Jurkat, Clone E6-1 (cell line): ENCODE measurements at regions not wholly inside any gene's neighbourhood (a gene's known extent, or its start where the extent isn't known, plus 50 kb on each side); places are given as distances from the start of the nearest gene placed in this dataset.

ENCODE experiments used
- DNase-seq: peaks from one replicate; pipeline ENCODE4 v3.0.0-alpha.2; 2011; ENCODE audit warnings: low read depth, low spot score
- H3K4me3 ChIP-seq: 2 replicates; pipeline ENCODE4 v1.5.1; 2011; ENCODE audit warnings: mild to moderate bottlenecking, low read length, control low read depth, moderate library complexity

DNA sequence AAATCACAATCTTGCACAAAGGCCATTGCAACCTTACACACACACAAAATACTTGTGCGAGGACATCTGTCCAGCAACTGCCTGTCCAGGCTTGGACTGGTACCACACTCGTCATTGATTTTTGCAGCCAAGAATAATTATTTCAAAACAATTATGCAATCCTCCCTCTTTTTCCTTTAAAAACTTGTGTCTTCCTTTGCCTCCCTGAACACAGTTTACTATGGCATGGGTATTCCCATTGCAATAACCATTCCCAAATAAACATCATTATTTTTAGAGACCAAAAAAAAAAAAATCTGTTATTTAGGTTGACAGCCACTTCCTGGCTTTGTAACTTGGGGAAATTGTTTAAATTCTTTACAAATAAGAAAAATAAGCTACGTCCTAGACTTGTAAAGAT, 54.0 kb downstream of the C11orf91 start:
- no peak for DNase-seq
- H3K4me3 ChIP-seq = no peak overlapping the region

DNA sequence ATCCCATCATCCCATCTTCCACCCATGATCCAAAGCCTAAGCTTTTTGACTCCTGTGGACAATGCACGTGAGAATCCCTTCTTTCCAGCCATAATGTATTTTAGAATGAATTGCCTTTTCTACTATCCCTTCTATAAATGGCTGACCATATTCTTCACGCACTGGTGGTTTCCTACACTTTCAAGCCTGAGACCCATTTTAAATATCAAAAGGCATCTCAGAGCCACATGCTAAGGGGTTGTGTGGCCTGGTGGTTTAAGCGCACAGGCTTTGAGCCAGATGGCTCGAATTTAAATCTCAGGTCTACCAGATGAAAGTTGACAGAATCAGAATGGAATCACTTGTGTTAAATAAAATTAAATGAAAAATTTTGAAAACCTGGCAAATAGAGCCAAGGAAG, 54.5 kb downstream of the C11orf91 start:
- H3K4me3 ChIP-seq = no peak overlapping the region

DNA sequence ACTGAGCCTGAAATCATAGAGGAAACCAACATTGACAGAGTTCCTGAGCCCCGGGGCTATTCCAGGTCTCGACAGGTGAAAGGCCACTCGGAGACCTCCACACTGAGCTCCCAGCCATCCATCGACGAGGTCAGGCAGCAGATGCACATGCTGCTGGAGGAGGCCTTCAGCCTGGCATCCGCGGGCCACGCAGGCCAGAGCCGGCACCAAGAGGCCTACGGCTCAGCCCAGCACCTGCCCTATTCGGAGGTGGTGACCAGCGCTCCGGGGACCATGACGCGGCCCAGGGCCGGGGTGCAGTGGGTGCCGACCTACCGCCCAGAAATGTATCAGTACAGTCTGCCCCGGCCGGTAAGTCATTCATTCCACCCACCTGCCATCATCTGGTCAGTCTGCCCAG, 54.9 kb downstream of the C11orf91 start:
- no peak overlapping the region for H3K4me3 ChIP-seq
- DNase-seq = no peak

More for the DNA sequence above, 54.5 kb downstream of the C11orf91 start:
- DNase-seq = no peak

DNA sequence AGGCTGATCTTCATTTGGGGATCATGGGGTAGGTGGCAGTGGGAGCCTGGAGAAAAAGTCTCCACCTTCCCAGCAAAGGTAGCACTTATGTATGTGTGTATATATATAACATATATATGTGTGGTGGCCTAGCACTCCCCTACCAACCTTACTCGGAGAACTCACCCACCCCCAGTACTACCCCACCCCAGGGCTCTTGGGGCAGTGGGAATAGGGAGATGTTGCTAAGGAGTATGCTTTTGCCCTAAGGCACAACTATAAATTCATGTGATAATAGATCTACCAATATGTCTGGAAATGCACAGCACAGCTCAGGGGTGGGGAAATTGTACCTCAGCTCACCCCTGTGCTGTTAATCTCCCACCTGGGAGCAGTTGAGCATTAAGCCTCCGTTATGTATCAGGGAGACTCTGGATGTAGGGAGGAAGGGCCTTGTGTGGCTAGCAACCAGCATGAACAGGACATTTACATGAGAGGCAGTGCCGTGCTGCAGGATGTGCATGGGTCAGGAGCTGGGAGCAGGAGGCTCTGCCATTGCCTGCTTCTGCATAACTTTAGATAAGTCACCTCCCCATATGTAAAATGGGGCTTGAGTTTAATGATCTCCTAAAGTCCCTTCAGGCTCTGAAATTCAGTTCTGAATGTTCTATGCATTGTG, 57.3 kb downstream of the C11orf91 start:
- no peak for DNase-seq
- H3K4me3 ChIP-seq = no peak overlapping the region

GRCh38 chr11:33642461-33643166, 58.0 kb downstream of the C11orf91 start:
- no peak for DNase-seq
- H3K4me3 ChIP-seq = no peak overlapping the region

DNA sequence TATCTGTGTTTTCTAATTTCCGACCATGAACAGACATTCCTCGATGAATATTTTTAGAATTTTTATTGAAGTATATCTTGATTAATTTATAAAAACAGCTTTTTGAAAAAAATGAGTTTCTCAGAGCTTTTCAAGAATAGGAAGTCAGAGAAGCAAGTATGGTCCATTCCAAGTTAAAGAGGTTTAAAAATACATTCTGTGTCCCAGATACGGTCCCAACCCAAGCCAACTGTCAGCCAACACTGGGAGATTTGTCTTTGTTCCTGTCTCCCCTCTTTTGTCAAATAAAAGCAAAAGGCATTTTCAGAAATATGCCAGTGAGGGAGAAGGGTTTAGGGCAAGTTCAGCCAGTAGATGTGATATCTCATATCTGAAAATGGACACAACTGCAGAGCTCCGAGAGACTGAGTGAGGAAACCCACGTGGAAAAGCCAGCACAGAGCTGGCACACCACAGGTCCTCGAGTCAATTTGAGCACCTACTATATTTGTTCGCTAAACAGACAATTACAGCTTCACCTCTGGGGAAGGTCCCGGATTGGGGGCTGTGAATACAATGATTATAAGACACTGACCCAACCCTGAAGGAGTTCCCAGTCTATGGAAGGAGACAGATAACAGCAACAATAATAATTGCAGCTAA, 59.8 kb downstream of the C11orf91 start:
- DNase-seq = no peak
- H3K4me3 ChIP-seq = no peak overlapping the region

DNA sequence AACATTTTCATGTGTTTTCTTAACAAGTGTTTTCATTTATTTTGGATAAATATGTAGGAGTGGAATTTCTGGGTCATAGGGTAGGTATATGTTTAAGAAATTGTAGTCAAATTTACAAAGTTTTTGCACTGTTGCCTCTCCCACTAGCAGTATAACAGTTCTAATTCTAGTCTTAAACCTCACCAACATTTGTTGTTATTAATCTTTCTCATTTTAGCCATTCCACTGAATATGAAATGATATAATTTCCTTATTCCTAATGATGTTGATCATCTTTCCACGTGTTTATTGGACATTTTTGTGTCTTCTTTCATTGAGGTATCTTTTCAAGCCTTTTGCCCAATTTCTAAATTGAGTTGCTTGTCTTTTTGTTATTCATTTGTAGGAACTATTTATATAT, 62.0 kb downstream of the C11orf91 start:
- no peak for DNase-seq
- H3K4me3 ChIP-seq = no peak overlapping the region

DNA sequence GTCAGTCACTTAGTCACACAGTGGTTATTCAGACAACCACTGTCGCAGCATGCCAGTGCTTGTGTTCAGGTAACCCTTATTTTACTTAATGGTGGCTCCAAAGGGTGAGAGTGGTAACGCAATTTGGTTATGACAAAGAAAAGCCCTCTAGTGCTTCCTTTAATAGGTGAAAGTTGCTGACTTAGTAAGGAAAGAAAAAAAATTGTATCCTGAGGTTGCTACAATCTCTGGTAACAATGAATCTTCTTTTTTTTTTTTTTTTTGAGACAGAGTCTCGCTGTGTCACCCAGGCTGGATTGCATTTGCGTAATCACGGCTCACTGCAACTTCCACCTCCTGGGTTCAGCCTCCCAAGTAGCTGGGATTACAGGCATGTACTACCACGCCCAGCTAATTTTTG, 64.5 kb downstream of the C11orf91 start:
- no peak for DNase-seq
- H3K4me3 ChIP-seq = no peak overlapping the region

- no peak overlapping the region for H3K4me3 ChIP-seq
- DNase-seq = no peak
Measured at GRCh38 chr11:33635161-33635560, 65.5 kb downstream of the C11orf91 start.

DNA sequence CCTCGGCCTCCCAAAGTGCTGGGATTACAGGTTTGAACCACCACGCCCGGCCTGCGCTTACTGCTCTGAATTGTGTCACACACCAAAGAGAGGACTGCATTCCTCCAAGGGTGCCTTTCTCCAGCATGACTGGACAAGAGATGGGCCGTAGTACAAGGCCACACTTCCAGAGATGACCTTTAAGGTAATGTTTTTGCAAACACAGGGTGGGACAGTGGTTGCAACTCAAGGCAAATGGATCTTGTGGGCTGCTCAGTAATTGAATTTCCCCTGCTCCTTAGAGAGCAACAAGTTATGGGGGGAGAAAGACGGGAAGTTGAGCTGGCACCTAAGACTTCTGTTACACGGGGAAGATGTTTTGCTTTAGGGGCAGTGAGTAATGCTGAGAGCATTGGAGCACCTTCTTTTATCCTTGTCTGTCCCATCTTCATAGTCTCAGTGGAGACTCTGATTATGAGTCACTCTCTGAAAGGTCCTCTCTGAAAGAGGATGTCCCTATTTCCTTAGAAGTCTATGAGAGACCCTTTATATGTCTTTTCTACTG, 66.3 kb downstream of the C11orf91 start:
- H3K4me3 ChIP-seq = no peak overlapping the region
- DNase-seq = no peak

DNA sequence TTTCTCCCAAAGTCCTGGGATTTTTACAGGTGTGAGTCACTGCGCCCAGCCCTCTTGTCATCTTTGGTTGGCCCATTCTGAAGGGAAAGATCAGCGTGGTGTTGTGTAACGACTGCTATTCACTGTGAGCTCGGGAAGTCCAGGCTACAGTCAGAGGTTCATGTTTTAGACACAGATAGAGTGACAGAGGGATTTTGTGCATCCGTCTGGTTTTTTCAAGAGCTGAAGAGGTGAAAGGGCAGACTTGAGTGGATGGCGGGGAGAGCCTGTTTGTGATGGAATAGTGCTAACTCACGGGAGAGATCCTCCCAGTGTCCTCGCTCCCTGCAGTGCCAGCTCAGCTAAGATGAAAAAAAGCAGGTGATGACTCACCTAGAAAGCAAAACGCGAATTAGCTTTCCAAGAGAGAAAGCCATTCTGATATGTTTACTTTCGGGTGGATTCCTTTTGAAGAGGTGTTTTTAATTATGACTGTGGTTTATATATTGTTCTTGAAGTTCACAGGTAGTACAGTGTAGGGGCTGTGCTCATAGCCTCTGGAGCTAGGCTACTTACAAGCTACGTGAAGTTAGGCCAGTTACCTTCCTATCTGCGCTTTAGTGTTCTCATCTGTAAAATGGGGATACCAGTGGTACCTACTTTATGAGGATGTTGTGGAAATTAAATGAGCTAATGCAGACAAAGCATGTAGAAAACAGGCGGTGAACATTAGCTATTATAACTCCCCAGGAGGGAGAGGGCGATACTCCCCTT, 67.2 kb downstream of the C11orf91 start:
- H3K4me3 ChIP-seq = no peak overlapping the region
- DNase-seq = no peak

- H3K4me3 ChIP-seq = no peak overlapping the region
- no peak for DNase-seq
Measured at GRCh38 chr11:33631749-33632091, 68.9 kb downstream of the C11orf91 start.

- H3K4me3 ChIP-seq = no peak overlapping the region
- no peak for DNase-seq
Measured at GRCh38 chr11:33630936-33631748, 69.5 kb downstream of the C11orf91 start.

DNA sequence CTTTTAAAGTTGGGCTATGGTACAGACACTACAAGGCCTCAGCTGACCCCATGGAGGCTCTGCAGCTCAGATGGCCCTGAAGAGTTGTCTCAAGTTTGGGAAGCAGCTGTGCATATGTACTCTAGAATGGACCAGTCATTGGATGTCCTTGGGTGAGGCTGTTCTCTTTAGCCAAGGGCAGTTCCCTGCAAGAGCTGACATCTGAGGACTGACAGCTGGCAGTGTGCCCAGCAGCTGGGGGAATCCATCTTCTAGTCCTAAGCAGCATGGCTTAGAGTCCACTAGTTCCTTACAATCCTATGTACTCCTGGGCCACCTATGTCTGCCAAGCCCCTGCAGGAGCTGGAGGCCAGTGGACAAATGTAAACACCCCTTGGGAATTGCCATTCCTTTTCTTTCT, 76.5 kb downstream of the C11orf91 start:
- no peak overlapping the region for H3K4me3 ChIP-seq
- no peak for DNase-seq

- DNase-seq = no peak
- H3K4me3 ChIP-seq = no peak overlapping the region
Measured at GRCh38 chr11:33622806-33623205, 77.8 kb downstream of the C11orf91 start.

DNA sequence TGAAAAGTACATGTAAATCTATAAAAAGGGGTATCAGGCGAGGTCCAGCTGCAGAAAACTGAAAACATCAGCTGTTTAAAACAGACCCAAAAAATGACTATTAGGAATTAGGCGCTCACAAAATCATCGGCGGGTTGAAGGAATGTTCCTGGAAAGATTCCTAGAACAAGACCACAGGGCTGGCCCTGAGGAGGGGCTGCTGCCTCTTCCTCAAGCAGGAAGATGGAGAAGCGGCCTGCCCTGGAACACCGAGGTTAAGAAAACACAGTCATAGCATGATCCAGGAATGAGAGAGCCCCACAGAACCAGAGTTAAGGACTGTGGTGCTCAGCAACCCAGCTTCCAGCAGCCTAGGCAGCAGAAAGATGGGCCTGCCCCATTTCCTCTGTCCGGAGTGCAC, 78.4 kb downstream of the C11orf91 start:
- DNase-seq = no peak
- no peak overlapping the region for H3K4me3 ChIP-seq

DNA sequence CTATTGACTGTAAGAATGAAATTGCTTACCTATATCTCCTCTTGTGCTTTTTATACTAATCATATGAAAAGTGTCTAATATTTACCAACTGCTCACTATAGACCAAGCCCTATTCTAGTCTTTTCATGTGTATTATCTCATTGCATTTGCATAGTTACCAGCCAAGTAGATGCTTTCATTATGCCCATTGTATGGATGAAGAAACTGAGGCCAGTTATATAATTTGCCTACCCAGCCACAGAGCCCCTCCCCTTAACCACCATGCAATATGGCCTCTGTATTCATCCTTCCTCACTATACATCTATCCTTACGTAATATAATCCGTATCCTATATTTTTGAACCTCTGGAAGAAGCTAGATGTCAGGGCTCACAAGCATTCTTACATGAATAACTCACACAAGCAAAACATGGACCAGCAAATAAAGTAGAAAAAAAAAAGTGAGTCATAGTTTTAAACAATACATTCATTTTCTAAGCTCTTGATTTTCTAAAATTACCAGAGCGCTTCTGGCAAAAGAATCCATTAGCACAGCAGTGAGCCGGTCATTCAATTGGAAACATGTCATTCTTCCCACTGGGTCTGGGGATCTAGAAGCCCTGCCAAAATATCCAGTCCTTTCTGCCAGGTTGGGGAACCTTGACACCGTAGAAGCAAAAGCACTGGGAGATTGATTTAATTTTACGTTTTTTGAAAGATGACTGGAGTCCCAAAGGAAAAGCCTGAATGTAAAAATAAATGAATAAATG, 80.0 kb downstream of the C11orf91 start:
- DNase-seq = no peak
- no peak overlapping the region for H3K4me3 ChIP-seq

GRCh38 chr11:33618956-33619355, 81.7 kb downstream of the C11orf91 start:
- H3K4me3 ChIP-seq = no peak overlapping the region
- DNase-seq = no peak
